SU-DHL-6 (cell line): ENCODE measurements at regions not wholly inside any gene's neighbourhood (a gene's known extent, or its start where the extent isn't known, plus 50 kb on each side); places are given as distances from the start of the nearest gene placed in this dataset.

Source experiments
- H2AFZ ChIP-seq: fragments of 200-600 bp; sonication (generic); 2 replicates; pipeline ENCODE4 v1.6.1; 2014; ENCODE audit warnings: low read depth, mild to moderate bottlenecking, moderate library complexity, mixed read lengths, antibody characterized with exemption, low read length; ENCODE audit not compliant: severe bottlenecking
- H3F3A ChIP-seq: fragments of 200-600 bp; shearing (Covaris generic); 2 replicates; pipeline ENCODE4 v1.6.0; 2016; ENCODE audit warnings: antibody characterized with exemption, mild to moderate bottlenecking; ENCODE audit not compliant: insufficient read depth
- H3K27ac ChIP-seq: fragments of 200-600 bp; sonication (generic); 2 replicates; pipeline ENCODE4 v1.5.1; 2016; ENCODE audit warnings: low read depth, mild to moderate bottlenecking, low read length, moderate library complexity, mixed read lengths
- H3K27me3 ChIP-seq: fragments of 200-600 bp; sonication (generic), shearing (Covaris generic); 2 replicates; pipeline ENCODE4 v1.6.0; 2014; ENCODE audit warnings: mild to moderate bottlenecking, low read length
- H3K36me3 ChIP-seq: fragments of 200-600 bp; sonication (generic); 2 replicates; pipeline ENCODE4 v1.6.1; 2014; ENCODE audit warnings: mild to moderate bottlenecking, low read length, mixed read lengths
- H3K4me2 ChIP-seq: fragments of 300-600, 200-600 bp; shearing (Covaris generic), sonication (generic); 2 replicates; pipeline ENCODE4 v1.6.0; 2014; ENCODE audit warnings: low read length, low read depth, mild to moderate bottlenecking; ENCODE audit not compliant: poor library complexity, severe bottlenecking
- H3K4me3 ChIP-seq: fragments of 200-600 bp; sonication (generic); 2 replicates; pipeline ENCODE4 v1.5.1; 2014; ENCODE audit warnings: antibody characterized with exemption, low read length, mild to moderate bottlenecking, mixed read lengths; ENCODE audit not compliant: insufficient read depth, poor library complexity, severe bottlenecking
- H3K79me2 ChIP-seq: fragments of 200-600 bp; sonication (generic); 2 replicates; pipeline ENCODE4 v1.6.1; 2014; ENCODE audit warnings: mild to moderate bottlenecking, low read length, moderate library complexity; ENCODE audit not compliant: insufficient read depth
- H3K9ac ChIP-seq: fragments of 200-600 bp; sonication (generic); 2 replicates; pipeline ENCODE4 v1.7.0; 2014; ENCODE audit warnings: mild to moderate bottlenecking, low read length
- H3K9me2 ChIP-seq: fragments of 200-600 bp; sonication (generic); replicated peaks from 2 replicates; pipeline ENCODE4 v1.6.1; 2014; ENCODE audit warnings: low read length; ENCODE audit not compliant: insufficient read depth
- H3K9me3 ChIP-seq: fragments of 200-600 bp; sonication (generic); 2 replicates; pipeline ENCODE4 v1.6.1; 2014; ENCODE audit warnings: low read length, mixed read lengths; ENCODE audit not compliant: insufficient read depth
- H4K20me1 ChIP-seq: fragments of 200-600 bp; sonication (generic); 2 replicates; pipeline ENCODE4 v1.6.1; 2014; ENCODE audit warnings: low read depth, mild to moderate bottlenecking, antibody characterized with exemption, low read length, moderate library complexity, mixed read lengths
- EZH2phosphoT487 ChIP-seq: fragments of 200-600 bp; sonication (generic), shearing (Covaris generic); conservative IDR thresholded peaks from 2 replicates; pipeline ENCODE4 v1.6.1; 2018; ENCODE audit warnings: mild to moderate bottlenecking, antibody characterized with exemption, low read length, moderate library complexity, mixed read lengths
- TF ChIP-seq, protein P1 (sequence below): fragments of 200-600 bp; sonication (generic); IDR thresholded peaks from one replicate; pipeline ENCODE4 v1.5.1; 2017; ENCODE audit warnings: antibody characterized with exemption, mild to moderate bottlenecking, low read length, moderate library complexity; ENCODE audit not compliant: insufficient read depth, poor library complexity, severe bottlenecking

DNA sequence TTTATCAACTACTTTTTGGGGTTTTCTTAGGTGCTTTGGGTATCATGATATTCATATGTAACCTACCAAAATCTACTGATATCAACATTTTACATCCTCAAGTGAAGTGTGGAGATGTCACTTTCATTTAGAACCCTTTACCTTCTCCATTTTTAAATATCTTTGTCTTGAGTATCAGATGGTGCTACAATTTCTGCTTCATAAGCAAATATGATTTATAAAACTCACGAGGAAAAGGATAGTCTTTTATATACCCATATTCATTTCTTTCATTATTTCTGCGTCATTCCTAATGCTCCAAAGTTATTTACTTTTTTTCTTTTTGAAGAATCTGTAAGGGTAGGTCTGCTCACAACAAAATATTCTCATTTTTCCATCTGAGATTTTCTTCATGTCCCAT is 991.7 kb downstream of the CDH11 start:
- Histone ChIP-seq H3K27ac (no peak overlapping the region), H3F3A (no peaks in the 10 kb centered on the region), H3K9me2 (no peaks in the 10 kb centered on the region), H2AFZ (no peak overlapping the region), H3K9me3 (no peaks in the 10 kb centered on the region), H3K79me2 (no peaks in the 10 kb centered on the region), H3K9ac (no peak overlapping the region), H4K20me1 (no peaks in the 10 kb centered on the region), H3K27me3 (no peaks in the 10 kb centered on the region), H3K36me3 (no peaks in the 10 kb centered on the region), H3K4me2 (no peak overlapping the region), H3K4me3 (no peak overlapping the region)
- TF ChIP-seq, protein P1, sequence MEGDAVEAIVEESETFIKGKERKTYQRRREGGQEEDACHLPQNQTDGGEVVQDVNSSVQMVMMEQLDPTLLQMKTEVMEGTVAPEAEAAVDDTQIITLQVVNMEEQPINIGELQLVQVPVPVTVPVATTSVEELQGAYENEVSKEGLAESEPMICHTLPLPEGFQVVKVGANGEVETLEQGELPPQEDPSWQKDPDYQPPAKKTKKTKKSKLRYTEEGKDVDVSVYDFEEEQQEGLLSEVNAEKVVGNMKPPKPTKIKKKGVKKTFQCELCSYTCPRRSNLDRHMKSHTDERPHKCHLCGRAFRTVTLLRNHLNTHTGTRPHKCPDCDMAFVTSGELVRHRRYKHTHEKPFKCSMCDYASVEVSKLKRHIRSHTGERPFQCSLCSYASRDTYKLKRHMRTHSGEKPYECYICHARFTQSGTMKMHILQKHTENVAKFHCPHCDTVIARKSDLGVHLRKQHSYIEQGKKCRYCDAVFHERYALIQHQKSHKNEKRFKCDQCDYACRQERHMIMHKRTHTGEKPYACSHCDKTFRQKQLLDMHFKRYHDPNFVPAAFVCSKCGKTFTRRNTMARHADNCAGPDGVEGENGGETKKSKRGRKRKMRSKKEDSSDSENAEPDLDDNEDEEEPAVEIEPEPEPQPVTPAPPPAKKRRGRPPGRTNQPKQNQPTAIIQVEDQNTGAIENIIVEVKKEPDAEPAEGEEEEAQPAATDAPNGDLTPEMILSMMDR: no peak

DNA sequence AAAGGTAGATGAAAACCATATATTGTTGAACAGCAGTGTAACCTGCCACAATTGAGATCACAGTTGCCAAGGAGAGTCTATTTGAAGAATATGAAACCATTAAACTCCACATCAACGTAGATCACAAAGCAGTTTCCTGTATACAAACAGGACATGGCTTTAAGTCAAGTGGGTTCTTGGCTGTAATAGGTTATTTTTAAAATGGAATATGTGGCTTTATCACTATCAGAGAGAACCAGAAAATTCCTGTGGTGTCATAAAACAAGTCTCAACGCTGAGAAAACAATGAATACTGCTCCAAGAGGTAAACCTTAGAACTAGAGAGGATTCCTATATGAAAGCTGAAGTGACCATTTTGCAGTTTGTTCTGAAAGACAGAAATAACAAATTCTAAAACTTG is 999.7 kb downstream of the CDH11 start:
- Histone ChIP-seq H3K36me3 (no peaks in the 10 kb centered on the region), H3K9ac (no peak overlapping the region), H3K4me2 (no peak overlapping the region), H3K27ac (no peak overlapping the region), H3F3A (no peaks in the 10 kb centered on the region), H3K79me2 (no peaks in the 10 kb centered on the region), H3K27me3 (no peaks in the 10 kb centered on the region), H3K9me3 (no peaks in the 10 kb centered on the region), H4K20me1 (no peaks in the 10 kb centered on the region), H2AFZ (no peak overlapping the region), H3K4me3 (no peak overlapping the region), H3K9me2 (no peaks in the 10 kb centered on the region)
- TF ChIP-seq, protein P1: no peak
- no peak for TF ChIP-seq EZH2phosphoT487

- H2AFZ ChIP-seq: no peak overlapping the region
- H3K27me3 ChIP-seq: no peaks in the 10 kb centered on the region
- H3K4me3 ChIP-seq: no peak overlapping the region
- TF ChIP-seq, protein P1: no peak
- TF ChIP-seq EZH2phosphoT487: no peak
- no peaks in the 10 kb centered on the region for H3K9me2 ChIP-seq
- no peaks in the 10 kb centered on the region for H3K9me3 ChIP-seq
- no peak overlapping the region for H3K9ac ChIP-seq
- H3K27ac ChIP-seq: no peak overlapping the region
- no peaks in the 10 kb centered on the region for H3F3A ChIP-seq
- no peaks in the 10 kb centered on the region for H3K36me3 ChIP-seq
- no peaks in the 10 kb centered on the region for H4K20me1 ChIP-seq
- no peaks in the 10 kb centered on the region for H3K79me2 ChIP-seq
- H3K4me2 ChIP-seq: no peak overlapping the region
Observed at GRCh38 chr16:64121473-64121872, 1000.4 kb downstream of the CDH11 start.

DNA sequence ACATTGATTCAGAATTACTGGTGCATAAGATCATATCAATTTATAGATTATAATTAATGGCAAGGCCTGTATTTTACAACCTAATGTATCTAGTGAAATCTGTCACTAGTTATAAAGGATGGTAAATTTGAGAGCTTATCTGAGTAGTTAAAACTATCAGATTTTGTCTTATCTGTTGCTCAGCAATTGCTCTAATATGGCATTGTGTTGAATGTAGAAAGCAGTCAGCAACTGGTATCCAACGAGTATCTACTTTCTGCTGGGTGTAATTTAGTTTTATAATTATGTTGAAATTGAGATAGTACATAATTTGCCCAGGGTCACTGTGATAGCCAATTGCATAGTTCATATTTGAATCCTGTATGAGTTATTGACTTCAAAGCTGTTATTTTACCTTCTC is 1005.7 kb downstream of the CDH11 start:
- H4K20me1 ChIP-seq: no peaks in the 10 kb centered on the region
- H3K9me2 ChIP-seq: no peaks in the 10 kb centered on the region
- H3K4me2 ChIP-seq: no peak overlapping the region
- no peak overlapping the region for H3K4me3 ChIP-seq
- H3K27ac ChIP-seq: no peak overlapping the region
- no peaks in the 10 kb centered on the region for H3K79me2 ChIP-seq
- no peaks in the 10 kb centered on the region for H3F3A ChIP-seq
- no peaks in the 10 kb centered on the region for H3K9me3 ChIP-seq
- TF ChIP-seq EZH2phosphoT487: no peak
- TF ChIP-seq, protein P1: no peak
- no peak overlapping the region for H3K9ac ChIP-seq
- no peaks in the 10 kb centered on the region for H3K36me3 ChIP-seq
- H2AFZ ChIP-seq: no peak overlapping the region
- no peaks in the 10 kb centered on the region for H3K27me3 ChIP-seq
